Calu3 (cell line): ENCODE measurements at regions not wholly inside any gene's neighbourhood (a gene's known extent, or its start where the extent isn't known, plus 50 kb on each side); places are given as distances from the start of the nearest gene placed in this dataset.
"Not testable (repeated sequence)": the region's sequence is repeated elsewhere in the genome, so short reads cannot be mapped to it uniquely, and the experiment has no call there.

ENCODE experiments used
- BruUV-seq: library from RNA; stranded (reverse); fragments of 400-500 nt; replicated peaks from 2 replicates; lab custom pipeline; 2021; lab: Mats Ljungman, UMichigan
- CTCF ChIA-PET: fragments of 300-600 bp; sonication (Branson Sonifier 250); formaldehyde crosslinking; loops from one replicate; lab custom pipeline; 2022; ENCODE audit warnings: antibody characterized with exemption; lab: Charles Lee
- DNase-seq: peaks from one replicate; pipeline ENCODE4 v3.0.0; 2022
- H3K27ac Mint-ChIP-seq: one replicate; pipeline ENCODE4 v1.8.0; 2022; ENCODE audit warnings: mixed read lengths; ENCODE audit not compliant: unreplicated experiment
- H3K27me3 Mint-ChIP-seq: one replicate; pipeline ENCODE4 v1.8.0; 2022; ENCODE audit warnings: mixed read lengths; ENCODE audit not compliant: unreplicated experiment
- H3K36me3 Mint-ChIP-seq: one replicate; pipeline ENCODE4 v1.8.0; 2022; ENCODE audit warnings: mild to moderate bottlenecking, moderate library complexity, mixed read lengths; ENCODE audit not compliant: insufficient read depth, unreplicated experiment
- H3K4me1 Mint-ChIP-seq: one replicate; pipeline ENCODE4 v1.8.0; 2022; ENCODE audit warnings: mild to moderate bottlenecking, low read depth, mixed read lengths; ENCODE audit not compliant: unreplicated experiment
- H3K4me3 Mint-ChIP-seq: one replicate; pipeline ENCODE4 v1.8.0; 2022; ENCODE audit warnings: mild to moderate bottlenecking, low read depth, moderate library complexity, mixed read lengths; ENCODE audit not compliant: unreplicated experiment
- H3K9me3 Mint-ChIP-seq: one replicate; pipeline ENCODE4 v1.8.0; 2022; ENCODE audit warnings: low read depth, mixed read lengths; ENCODE audit not compliant: unreplicated experiment
- intact Hi-C: fragments of 100-400 bp; cut with micrococcal nuclease; formaldehyde crosslinking; loops from one replicate; pipeline ENCODE4 v1.10.0; 2022; ENCODE audit not compliant: unreplicated experiment
- TF ChIP-seq, protein P1 (sequence below): fragments of 200-600 bp; IDR thresholded peaks from one replicate; pipeline ENCODE4 v1.8.0; 2022; ENCODE audit warnings: antibody characterized with exemption; ENCODE audit not compliant: unreplicated experiment

DNA sequence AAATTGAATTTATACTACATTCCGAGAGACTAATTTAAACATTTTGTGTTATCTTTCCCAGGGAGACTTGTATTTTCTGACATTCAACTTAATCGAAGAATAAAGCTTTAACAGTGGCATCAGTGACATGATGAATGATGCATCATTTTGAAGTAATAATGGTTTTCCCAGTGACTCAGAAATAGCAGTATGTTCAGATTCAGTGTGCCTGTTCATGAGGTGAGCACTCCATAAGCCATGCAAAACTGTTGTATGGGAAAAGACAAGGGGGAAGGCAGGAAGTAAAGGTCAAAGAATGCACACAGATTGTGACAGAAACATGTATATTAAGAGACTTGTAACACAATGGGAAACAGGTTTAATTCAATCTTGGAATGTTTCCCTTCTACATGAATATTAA lies 1348.2 kb upstream of the GJE1 start:
- CTCF ChIA-PET: no interaction called here
- TF ChIP-seq, protein P1, sequence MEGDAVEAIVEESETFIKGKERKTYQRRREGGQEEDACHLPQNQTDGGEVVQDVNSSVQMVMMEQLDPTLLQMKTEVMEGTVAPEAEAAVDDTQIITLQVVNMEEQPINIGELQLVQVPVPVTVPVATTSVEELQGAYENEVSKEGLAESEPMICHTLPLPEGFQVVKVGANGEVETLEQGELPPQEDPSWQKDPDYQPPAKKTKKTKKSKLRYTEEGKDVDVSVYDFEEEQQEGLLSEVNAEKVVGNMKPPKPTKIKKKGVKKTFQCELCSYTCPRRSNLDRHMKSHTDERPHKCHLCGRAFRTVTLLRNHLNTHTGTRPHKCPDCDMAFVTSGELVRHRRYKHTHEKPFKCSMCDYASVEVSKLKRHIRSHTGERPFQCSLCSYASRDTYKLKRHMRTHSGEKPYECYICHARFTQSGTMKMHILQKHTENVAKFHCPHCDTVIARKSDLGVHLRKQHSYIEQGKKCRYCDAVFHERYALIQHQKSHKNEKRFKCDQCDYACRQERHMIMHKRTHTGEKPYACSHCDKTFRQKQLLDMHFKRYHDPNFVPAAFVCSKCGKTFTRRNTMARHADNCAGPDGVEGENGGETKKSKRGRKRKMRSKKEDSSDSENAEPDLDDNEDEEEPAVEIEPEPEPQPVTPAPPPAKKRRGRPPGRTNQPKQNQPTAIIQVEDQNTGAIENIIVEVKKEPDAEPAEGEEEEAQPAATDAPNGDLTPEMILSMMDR: no peak
- Mint-ChIP-seq H3K27ac (no peak overlapping the region), H3K9me3 (no peaks in the 10 kb centered on the region), H3K4me3 (no peak overlapping the region), H3K4me1 (peaks cover 16% of the 10 kb centered on the region), H3K27me3 (no peaks in the 10 kb centered on the region), H3K36me3 (no peaks in the 10 kb centered on the region)
- no peak for DNase-seq
- intact Hi-C loops: no loop called here
- no TSS peak for BruUV-seq

DNA sequence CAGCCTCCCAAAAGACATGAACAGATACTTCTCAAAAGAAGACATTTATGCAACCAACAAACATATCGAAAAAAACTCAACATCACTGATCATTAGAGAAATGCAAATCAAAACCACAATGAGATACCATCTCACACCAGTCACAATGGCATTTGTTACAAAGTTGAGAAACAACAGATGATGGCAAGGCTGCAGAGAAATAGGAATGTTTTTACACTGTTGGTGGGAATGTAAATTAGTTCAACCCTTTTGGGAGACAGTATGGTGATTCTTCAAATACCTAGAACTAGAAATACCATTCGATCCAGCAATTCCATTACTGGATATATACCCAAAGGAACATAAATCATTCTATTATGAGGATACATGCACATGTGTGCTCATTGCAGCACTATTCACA lies 1349.2 kb upstream of the GJE1 start:
- H3K36me3 Mint-ChIP-seq, H3K4me3 Mint-ChIP-seq, DNase-seq, intact Hi-C loops, BruUV-seq, H3K27me3 Mint-ChIP-seq, H3K27ac Mint-ChIP-seq, H3K9me3 Mint-ChIP-seq, CTCF ChIA-PET: not testable (repeated sequence)
- peaks cover 16% of the 10 kb centered on the region for H3K4me1 Mint-ChIP-seq

DNA sequence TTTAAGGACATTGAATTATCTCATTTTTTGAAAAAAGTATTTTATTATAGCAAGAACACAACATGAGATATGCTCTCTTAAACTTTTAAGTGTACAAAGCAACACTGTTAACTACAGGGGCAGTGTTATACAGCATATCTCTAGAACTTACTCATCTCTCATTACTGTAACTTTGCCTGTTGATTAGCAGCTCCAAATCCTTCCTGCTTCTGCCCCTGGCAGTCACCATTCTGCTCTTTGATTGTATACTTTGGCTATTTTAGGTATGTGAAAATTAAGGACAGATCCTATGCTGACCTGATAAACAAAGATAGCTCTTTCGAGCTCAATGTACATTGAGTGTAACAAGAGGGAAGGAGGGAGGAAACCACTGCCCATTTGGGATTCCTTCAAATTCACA lies 1349.8 kb upstream of the GJE1 start:
- H3K36me3 Mint-ChIP-seq: no peaks in the 10 kb centered on the region
- intact Hi-C loops: no loop called here
- H3K9me3 Mint-ChIP-seq: peaks cover 3% of the 10 kb centered on the region
- BruUV-seq: no TSS peak
- TF ChIP-seq, protein P1: no peak
- no peaks in the 10 kb centered on the region for H3K27me3 Mint-ChIP-seq
- CTCF ChIA-PET: no interaction called here
- DNase-seq: no peak
- H3K4me1 Mint-ChIP-seq: peaks cover 16% of the 10 kb centered on the region
- no peak overlapping the region for H3K4me3 Mint-ChIP-seq
- no peak overlapping the region for H3K27ac Mint-ChIP-seq

DNA sequence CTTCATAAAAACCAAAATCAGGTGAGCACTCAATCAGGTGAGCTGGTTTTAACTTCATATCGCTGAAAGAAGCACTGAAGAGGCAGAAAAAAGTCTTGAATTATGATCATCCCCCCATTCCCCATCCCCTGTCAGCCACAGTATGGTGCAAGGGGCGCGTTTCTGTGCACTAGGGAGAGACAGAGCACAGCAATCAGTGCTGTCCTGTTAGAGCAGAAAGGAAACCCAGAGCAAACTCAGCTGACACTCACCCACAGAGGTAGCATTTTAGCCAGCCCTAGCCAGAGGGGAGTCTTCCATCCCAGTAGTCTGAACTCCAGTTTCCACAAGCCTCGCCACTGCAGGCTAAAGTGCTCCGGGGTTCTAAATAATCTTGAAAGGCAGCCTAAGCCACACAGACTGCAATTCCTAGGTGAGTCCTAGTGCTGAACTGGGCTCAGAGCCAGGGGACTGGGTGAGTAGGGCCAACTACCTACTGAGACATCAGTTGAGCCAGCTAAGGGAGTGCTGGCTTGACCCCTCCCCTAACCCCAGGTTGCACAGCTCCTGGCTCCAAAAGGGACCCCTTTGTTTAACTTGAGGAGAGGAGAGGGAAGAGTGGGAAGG lies 1352.6 kb upstream of the GJE1 start:
- H3K27ac Mint-ChIP-seq: no peak overlapping the region
- no peaks in the 10 kb centered on the region for H3K27me3 Mint-ChIP-seq
- CTCF ChIA-PET: no interaction called here
- no peak overlapping the region for H3K4me3 Mint-ChIP-seq
- intact Hi-C loops: loop anchor here (10.0 kb wide), 1 partner anchor 135 kb away; no protein-coding TSS in a partner anchor
- peaks cover 3% of the 10 kb centered on the region for H3K9me3 Mint-ChIP-seq
- H3K36me3 Mint-ChIP-seq: no peaks in the 10 kb centered on the region
- peaks cover 18% of the 10 kb centered on the region for H3K4me1 Mint-ChIP-seq
- no TSS peak for BruUV-seq
- peak; percentile 16 for DNase-seq
- TF ChIP-seq, protein P1: no peak

DNA sequence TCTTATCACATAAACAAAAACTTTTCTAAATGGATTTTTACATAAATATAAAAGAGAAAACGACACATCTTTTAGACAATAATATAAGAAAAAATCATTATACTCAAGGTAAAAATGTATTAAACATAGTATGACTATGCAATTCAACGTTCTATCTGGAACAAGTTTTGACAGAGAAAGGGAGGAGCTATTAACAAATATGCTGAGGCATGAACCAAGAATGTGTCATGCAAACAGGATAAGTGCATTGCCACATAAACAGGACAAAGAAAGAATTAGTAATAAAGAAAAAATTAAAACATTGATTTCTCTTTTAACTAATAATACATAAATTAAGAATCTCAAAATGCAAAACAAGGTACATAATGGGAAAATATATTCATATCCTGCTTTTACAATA lies 1353.4 kb upstream of the GJE1 start:
- no peak overlapping the region for H3K27ac Mint-ChIP-seq
- H3K4me1 Mint-ChIP-seq: peaks cover 18% of the 10 kb centered on the region
- peaks cover 3% of the 10 kb centered on the region for H3K9me3 Mint-ChIP-seq
- no peak overlapping the region for H3K4me3 Mint-ChIP-seq
- BruUV-seq: no TSS peak
- H3K27me3 Mint-ChIP-seq: no peaks in the 10 kb centered on the region
- intact Hi-C loops: loop anchor here (10.0 kb wide), 1 partner anchor 135 kb away; no protein-coding TSS in a partner anchor
- H3K36me3 Mint-ChIP-seq: no peaks in the 10 kb centered on the region
- TF ChIP-seq, protein P1: no peak
- no peak for DNase-seq
- CTCF ChIA-PET: interaction anchor here (0.6 kb wide), 1 partner anchor 885 kb away, joined by 4 read pairs; no protein-coding TSS in a partner anchor
